ENCODE measurements at regions not wholly inside any gene's neighbourhood (a gene's known extent, or its start where the extent isn't known, plus 50 kb on each side); places are given as distances from the start of the nearest gene placed in this dataset.

GRCh38 chr16:73412416-73412815 lies 364.5 kb upstream of the ZFHX3 start:
- 89 to 93% (median 92%) methylated on average over 7 of the region's 7 CpGs for WGBS, 4 donors
- no peak overlapping the region for H3K4me3 ChIP-seq
- DNase-seq = no peak
- no peak overlapping the region for H3K27ac ChIP-seq
- no peak for TF ChIP-seq POLR2A (IDR thresholded peaks at IDR 0.05)
- TF ChIP-seq, protein P1, sequence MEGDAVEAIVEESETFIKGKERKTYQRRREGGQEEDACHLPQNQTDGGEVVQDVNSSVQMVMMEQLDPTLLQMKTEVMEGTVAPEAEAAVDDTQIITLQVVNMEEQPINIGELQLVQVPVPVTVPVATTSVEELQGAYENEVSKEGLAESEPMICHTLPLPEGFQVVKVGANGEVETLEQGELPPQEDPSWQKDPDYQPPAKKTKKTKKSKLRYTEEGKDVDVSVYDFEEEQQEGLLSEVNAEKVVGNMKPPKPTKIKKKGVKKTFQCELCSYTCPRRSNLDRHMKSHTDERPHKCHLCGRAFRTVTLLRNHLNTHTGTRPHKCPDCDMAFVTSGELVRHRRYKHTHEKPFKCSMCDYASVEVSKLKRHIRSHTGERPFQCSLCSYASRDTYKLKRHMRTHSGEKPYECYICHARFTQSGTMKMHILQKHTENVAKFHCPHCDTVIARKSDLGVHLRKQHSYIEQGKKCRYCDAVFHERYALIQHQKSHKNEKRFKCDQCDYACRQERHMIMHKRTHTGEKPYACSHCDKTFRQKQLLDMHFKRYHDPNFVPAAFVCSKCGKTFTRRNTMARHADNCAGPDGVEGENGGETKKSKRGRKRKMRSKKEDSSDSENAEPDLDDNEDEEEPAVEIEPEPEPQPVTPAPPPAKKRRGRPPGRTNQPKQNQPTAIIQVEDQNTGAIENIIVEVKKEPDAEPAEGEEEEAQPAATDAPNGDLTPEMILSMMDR (IDR thresholded peaks at IDR 0.05) = no peak
- H3K4me1 ChIP-seq = no peaks in the 10 kb centered on the region
- ATAC-seq = no peak
- H3K27me3 ChIP-seq = peaks cover 0 to 3% (median 0%) of the 10 kb centered on the region in 9 donors
- no peaks in the 10 kb centered on the region for H3K9me3 ChIP-seq
- intact Hi-C loops (cut with DNase I) = no loop called here
- no peaks in the 10 kb centered on the region for H3K36me3 ChIP-seq

DNA sequence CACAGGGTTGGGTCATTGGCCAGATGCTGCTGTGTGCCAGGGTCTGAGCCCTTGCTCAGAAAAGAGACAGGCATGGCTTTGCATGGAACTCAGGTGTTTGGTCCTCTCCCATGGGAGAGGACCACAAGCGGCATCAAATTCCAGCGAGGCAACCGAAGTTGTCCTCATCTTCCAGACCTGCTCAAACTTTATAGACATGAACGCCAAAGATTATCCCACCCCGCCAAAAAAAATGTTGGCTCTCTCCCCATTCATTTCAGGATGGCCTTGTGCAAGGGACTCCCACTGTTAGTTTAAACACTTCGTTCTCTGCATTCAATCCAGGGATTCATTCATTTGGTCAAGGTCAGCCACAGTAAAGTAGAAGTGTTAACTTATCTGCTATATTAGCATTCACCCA lies 360.8 kb upstream of the ZFHX3 start:
- Histone ChIP-seq H3K36me3 (no peaks in the 10 kb centered on the region), H3K4me1 (no peaks in the 10 kb centered on the region), H3K27ac (no peak overlapping the region), H3K9me3 (no peaks in the 10 kb centered on the region), H3K4me3 (no peak overlapping the region), H3K27me3 (peaks cover 0 to 3% (median 0%) of the 10 kb centered on the region in 9 donors)
- DNase-seq (no peak), ATAC-seq (no peak)
- intact Hi-C loops (cut with DNase I) = no loop called here
- 85 to 88% (median 86%) methylated on average over 6 of the region's 6 CpGs for WGBS, 4 donors
- TF ChIP-seq POLR2A (IDR thresholded peaks at IDR 0.05) = no peak
- TF ChIP-seq, protein P1 (IDR thresholded peaks at IDR 0.05) = no peak

DNA sequence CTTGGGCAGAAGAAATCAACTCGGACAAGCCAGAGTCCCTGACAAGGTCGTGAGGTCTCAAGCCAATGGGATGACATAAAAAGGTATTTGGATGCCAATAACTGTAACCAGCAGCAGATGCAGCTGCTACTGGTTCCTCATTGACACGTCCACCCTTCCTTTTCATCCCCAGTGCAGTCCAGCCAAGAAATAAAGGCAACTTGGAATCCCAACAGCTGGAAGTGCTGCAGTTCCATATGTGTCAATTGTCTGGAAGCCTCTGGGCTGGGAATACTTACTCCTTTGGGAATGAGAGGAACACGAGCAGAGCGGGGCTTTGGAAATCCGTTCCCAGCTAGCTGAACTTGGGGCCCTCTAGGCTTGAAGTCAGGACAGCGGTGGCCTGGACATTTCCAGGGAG lies 360.4 kb upstream of the ZFHX3 start:
- no peaks in the 10 kb centered on the region for H3K4me1 ChIP-seq
- WGBS, 4 donors = 55 to 69% (median 60%) methylated on average over 5 to 7 of the region's 7 CpGs

DNA sequence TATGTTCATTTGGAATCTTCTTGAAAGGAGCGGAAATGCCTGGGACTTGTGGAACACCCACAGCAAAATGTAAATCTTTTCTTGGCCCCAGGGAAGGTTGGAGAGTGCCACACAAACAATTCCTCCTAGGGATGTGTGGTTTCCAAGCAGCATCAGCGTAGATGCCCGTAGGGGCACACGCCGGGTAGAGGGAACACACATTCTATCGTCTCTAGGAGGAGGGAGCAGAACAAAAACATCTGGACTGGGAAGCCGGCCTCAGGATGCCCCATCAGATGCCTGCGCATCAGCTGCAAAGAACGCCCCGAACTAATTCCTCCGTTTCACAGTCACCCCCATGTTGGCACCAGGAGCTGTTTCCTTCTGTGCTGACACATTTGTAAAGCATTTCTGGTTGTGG lies 357.9 kb upstream of the ZFHX3 start:
- WGBS, 4 donors = 91 to 95% (median 94%) methylated on average over 11 of the region's 11 CpGs
- Histone ChIP-seq H3K27me3 (peaks cover 0 to 4% (median 0%) of the 10 kb centered on the region in 9 donors), H3K36me3 (no peaks in the 10 kb centered on the region), H3K9me3 (no peaks in the 10 kb centered on the region), H3K4me3 (no peak overlapping the region), H3K27ac (no peak overlapping the region), H3K4me1 (no peaks in the 10 kb centered on the region)
- TF ChIP-seq, protein P1 (IDR thresholded peaks at IDR 0.05) = no peak
- no peak for TF ChIP-seq POLR2A (IDR thresholded peaks at IDR 0.05)
- DNase-seq (no peak), ATAC-seq (no peak)
- intact Hi-C loops (cut with DNase I) = no loop called here

More for the DNA sequence above, 360.4 kb upstream of the ZFHX3 start:
- H3K27me3 ChIP-seq = peaks cover 0 to 3% (median 0%) of the 10 kb centered on the region in 9 donors
- no peaks in the 10 kb centered on the region for H3K36me3 ChIP-seq
- intact Hi-C loops (cut with DNase I) = no loop called here
- no peak for ATAC-seq
- no peaks in the 10 kb centered on the region for H3K9me3 ChIP-seq
- H3K27ac ChIP-seq = no peak overlapping the region
- no peak for TF ChIP-seq POLR2A (IDR thresholded peaks at IDR 0.05)
- TF ChIP-seq, protein P1 (IDR thresholded peaks at IDR 0.05) = no peak
- no peak for DNase-seq
- H3K4me3 ChIP-seq = no peak overlapping the region
